B cell (primary cell): ENCODE measurements at regions not wholly inside any gene's neighbourhood (a gene's known extent, or its start where the extent isn't known, plus 50 kb on each side); places are given as distances from the start of the nearest gene placed in this dataset.

ENCODE experiments used
- ATAC-seq: fragments of 200-7000 bp; cut with Tn5 transposase; one replicate; pipeline ENCODE4 v1.10.0; 2021; ENCODE audit warnings: low read depth, mild to moderate bottlenecking, moderate number of reproducible peaks, moderate library complexity
- CTCF ChIA-PET: fragments of 350-600 bp; sonication (Branson Sonifier 250); formaldehyde crosslinking; loops from one replicate; lab custom pipeline; 2021; ENCODE audit warnings: antibody characterized with exemption, inconsistent platforms; lab: Charles Lee
- POLR2A ChIA-PET: fragments of 350-600 bp; sonication (Branson Sonifier 250); formaldehyde crosslinking; loops from one replicate; lab custom pipeline; 2021; ENCODE audit warnings: antibody characterized with exemption; lab: Charles Lee
- DNase-seq: peaks from one replicate; pipeline ENCODE4 v3.0.0; 2013
- H2AFZ ChIP-seq: 2 replicates; pipeline ENCODE4 v1.6.1; 2012; ENCODE audit warnings: mild to moderate bottlenecking, low read depth, low read length; ENCODE audit not compliant: insufficient read depth, poor library complexity, severe bottlenecking
- H3K27ac ChIP-seq, 2 donors: 1 replicate in 1 of 2; 2 replicates in 1 of 2; pipeline ENCODE4 v1.5.1; 2012 to 2013; ENCODE audit warnings: low read length in 2 of 2, mild to moderate bottlenecking in 2 of 2, moderate library complexity in 1 of 2
- H3K27me3 ChIP-seq, 4 experiments: fragments of 200-600 bp in 1 of 4; sonication (generic) in 1 of 4; replicated peaks in 1 of 4; 1 replicate in 2 of 4; 2 replicates in 2 of 4; pipeline versions ENCODE4 v1.6.1 to v1.7.0; 2013 to 2016; ENCODE audit warnings: low read length in 3 of 4, mild to moderate bottlenecking in 2 of 4, mixed read lengths in 1 of 4, moderate library complexity in 1 of 4; ENCODE audit not compliant: insufficient read depth in 4 of 4, control insufficient read depth in 3 of 4; ENCODE audit errors: control extremely low read depth in 1 of 4
- H3K36me3 ChIP-seq, 2 experiments: replicated peaks in 1 of 2; 1 replicate in 1 of 2; 2 replicates in 1 of 2; pipeline versions ENCODE4 v1.6.1 to v1.7.1; 2013; ENCODE audit warnings: low read length in 1 of 2; ENCODE audit not compliant: insufficient read depth in 2 of 2, control insufficient read depth in 1 of 2; ENCODE audit errors: control extremely low read depth in 1 of 2, extremely low read depth in 1 of 2
- H3K4me1 ChIP-seq, 2 donors: fragments of 200-600 bp in 1 of 2; sonication (generic) in 1 of 2; 1 replicate in 1 of 2; 2 replicates in 1 of 2; pipeline versions ENCODE4 v1.5.1 to v1.6.1; 2013 to 2017; ENCODE audit warnings: low read length in 2 of 2; ENCODE audit not compliant: control insufficient read depth in 2 of 2, insufficient read depth in 2 of 2
- H3K4me2 ChIP-seq: replicated peaks from 2 replicates; pipeline ENCODE3; 2012; ENCODE audit warnings: mild to moderate bottlenecking, low read depth, low read length; ENCODE audit not compliant: poor library complexity, severe bottlenecking
- H3K4me3 ChIP-seq, 5 experiments: fragments of 200-600 bp in 1 of 5; sonication (generic) in 1 of 5; 1 replicate in 3 of 5; 2 replicates in 2 of 5; pipeline versions ENCODE4 v1.5.1 to v1.7.0; 2011 to 2016; ENCODE audit warnings: low read length in 4 of 5, mild to moderate bottlenecking in 4 of 5, low read depth in 2 of 5, control low read depth in 1 of 5, moderate library complexity in 1 of 5; ENCODE audit not compliant: insufficient read depth in 1 of 5; ENCODE audit errors: control extremely low read depth in 1 of 5, extremely low read depth in 1 of 5
- H3K79me2 ChIP-seq: fragments of 200-600 bp; sonication (generic); one replicate; pipeline ENCODE4 v1.6.0; 2016; ENCODE audit warnings: low read length; ENCODE audit not compliant: control insufficient read depth, insufficient read depth
- H3K9ac ChIP-seq: fragments of 200-600 bp; sonication (generic); 2 replicates; pipeline ENCODE4 v1.6.1; 2017; ENCODE audit warnings: mild to moderate bottlenecking, low read length, moderate library complexity
- H3K9me3 ChIP-seq, 3 donors: one replicate each; pipeline versions ENCODE4 v1.6.1 to v1.7.1; 2013; ENCODE audit warnings: low read length in 2 of 3; ENCODE audit not compliant: control insufficient read depth in 2 of 3, insufficient read depth in 1 of 3; ENCODE audit errors: control extremely low read depth in 1 of 3
- H4K20me1 ChIP-seq: 2 replicates; pipeline ENCODE4 v1.6.0; 2012; ENCODE audit warnings: mild to moderate bottlenecking, low read length; ENCODE audit not compliant: insufficient read depth, control insufficient read depth, poor library complexity, severe bottlenecking
- H3K27ac Mint-ChIP-seq: one replicate; pipeline ENCODE4 v1.8.0; 2021; ENCODE audit warnings: mixed read lengths
- H3K27me3 Mint-ChIP-seq: one replicate; pipeline ENCODE4 v1.8.0; 2021; ENCODE audit warnings: mixed read lengths
- H3K4me1 Mint-ChIP-seq: one replicate; pipeline ENCODE4 v1.8.0; 2021; ENCODE audit warnings: mixed read lengths
- H3K4me3 Mint-ChIP-seq: one replicate; pipeline ENCODE4 v1.8.0; 2021; ENCODE audit warnings: mixed read lengths
- H3K9me3 Mint-ChIP-seq: one replicate; pipeline ENCODE4 v1.8.0; 2022; ENCODE audit warnings: mixed read lengths; ENCODE audit not compliant: insufficient read depth
- CTCF ChIP-seq: fragments of 200-600 bp; IDR thresholded peaks from one replicate; pipeline ENCODE4 v1.8.0; 2022; ENCODE audit warnings: antibody characterized with exemption, mild to moderate bottlenecking
- EZH2 ChIP-seq: IDR thresholded peaks from 2 replicates; pipeline ENCODE4 v1.6.1; 2012; ENCODE audit warnings: borderline replicate concordance, low read depth, mild to moderate bottlenecking, moderate library complexity, low read length; ENCODE audit not compliant: insufficient read depth, poor library complexity, severe bottlenecking
- WGBS: methylation state at CpG from one replicate; pipeline ENCODE4 v1.1.5; 2013; ENCODE audit warnings: missing lambda C conversion rate; ENCODE audit not compliant: insufficient coverage; 5-methylcytosine and 5-hydroxymethylcytosine counted together
- intact Hi-C: fragments of 100-400 bp; cut with micrococcal nuclease; formaldehyde crosslinking; loops from one replicate; pipeline ENCODE4 v1.10.0; 2022

GRCh38 chr12:67508830-67509229, 139.7 kb upstream of the DYRK2 start:
- Histone ChIP-seq H3K9me3 (no peaks in the 10 kb centered on the region), H2AFZ (no peak overlapping the region), H4K20me1 (no peaks in the 10 kb centered on the region), H3K9ac (no peak overlapping the region), H3K4me2 (no peak overlapping the region), H3K36me3 (no peaks in the 10 kb centered on the region), H3K4me3 (no peak overlapping the region), H3K27ac (no peak overlapping the region), H3K79me2 (no peaks in the 10 kb centered on the region), H3K4me1 (no peaks in the 10 kb centered on the region), H3K27me3 (no peaks in the 10 kb centered on the region)
- intact Hi-C loops, result loop anchor here (10.0 kb wide), 1 partner anchor 54 kb away; no protein-coding TSS in a partner anchor
- Mint-ChIP-seq H3K9me3 (no peaks in the 10 kb centered on the region), H3K27me3 (no peaks in the 10 kb centered on the region), H3K27ac (no peak overlapping the region), H3K4me1 (no peaks in the 10 kb centered on the region), H3K4me3 (no peak overlapping the region)
- no peak for TF ChIP-seq EZH2
- TF ChIP-seq CTCF, result no peak
- POLR2A ChIA-PET, result no interaction called here
- ATAC-seq (no peak), DNase-seq (no peak)
- CTCF ChIA-PET, result no interaction called here
- no CpG with 5 or more reads among the region's 1 CpG for WGBS

GRCh38 chr12:67509666-67510386, 138.7 kb upstream of the DYRK2 start:
- Histone ChIP-seq H3K4me1 (peaks cover 0 to under 1% of the 10 kb centered on the region in 2 donors), H4K20me1 (no peaks in the 10 kb centered on the region), H2AFZ (no peak overlapping the region), H3K27ac (no peak overlapping the region), H3K9me3 (no peaks in the 10 kb centered on the region), H3K27me3 (no peaks in the 10 kb centered on the region), H3K36me3 (no peaks in the 10 kb centered on the region), H3K79me2 (no peaks in the 10 kb centered on the region), H3K9ac (no peak overlapping the region), H3K4me2 (no peak overlapping the region), H3K4me3 (no peak overlapping the region)
- ChIA-PET POLR2A (no interaction called here), CTCF (no interaction called here)
- Mint-ChIP-seq H3K27me3 (no peaks in the 10 kb centered on the region), H3K4me3 (no peak overlapping the region), H3K4me1 (peaks cover under 1% of the 10 kb centered on the region), H3K27ac (no peak overlapping the region), H3K9me3 (no peaks in the 10 kb centered on the region)
- WGBS, result 100% methylated on average over 2 of the region's 4 CpGs
- TF ChIP-seq CTCF (no peak), EZH2 (no peak)
- no peak for ATAC-seq
- intact Hi-C loops, result loop anchor here (10.0 kb wide), 1 partner anchor 55 kb away; no protein-coding TSS in a partner anchor
- no peak for DNase-seq
